Psoas muscle (tissue), 7 donors: ENCODE measurements at regions not wholly inside any gene's neighbourhood (a gene's known extent, or its start where the extent isn't known, plus 50 kb on each side); places are given as distances from the start of the nearest gene placed in this dataset.
"Not testable (repeated sequence)": the region's sequence is repeated elsewhere in the genome, so short reads cannot be mapped to it uniquely, and the experiment has no call there.

ENCODE experiments used
- ATAC-seq, 4 donors: fragments of 200-7000 bp; cut with Tn5 transposase; one replicate each; pipeline ENCODE4 v1.9.1; 2020; ENCODE audit warnings: moderate library complexity in 3 of 4, mild to moderate bottlenecking in 2 of 4
- DNase-seq, 2 donors: peaks; one replicate each; pipeline ENCODE4 v3.0.0-alpha.2; 2020
- H3K27ac ChIP-seq: fragments of 200-600 bp; one replicate; pipeline ENCODE4 v1.8.0; 2022
- H3K27me3 ChIP-seq, 3 donors: fragments of 200-600 bp in 1 of 3; one replicate each; pipeline versions ENCODE4 v1.6.1 to v1.8.0; 2013 to 2022; ENCODE audit warnings: low read length in 2 of 3, mild to moderate bottlenecking in 2 of 3, moderate library complexity in 1 of 3; ENCODE audit not compliant: insufficient read depth in 3 of 3
- H3K36me3 ChIP-seq, 2 donors: fragments of 200-600 bp in 1 of 2; one replicate each; pipeline versions ENCODE4 v1.6.1 to v1.8.0; 2013 to 2022; ENCODE audit warnings: low read depth in 1 of 2, mild to moderate bottlenecking in 1 of 2, moderate library complexity in 1 of 2; ENCODE audit not compliant: insufficient read depth in 1 of 2
- H3K4me1 ChIP-seq: fragments of 200-600 bp; one replicate; pipeline ENCODE4 v1.8.0; 2022
- H3K4me3 ChIP-seq: fragments of 200-600 bp; one replicate; pipeline ENCODE4 v1.8.0; 2022; ENCODE audit warnings: mild to moderate bottlenecking
- H3K9me3 ChIP-seq: fragments of 200-600 bp; one replicate; pipeline ENCODE4 v1.8.0; 2022
- WGBS, 3 donors: extraction: QIAGEN DNeasy Blood & Tissue Kit; methylation state at CpG; one replicate each; pipeline versions ENCODE4 v1.1.6 to v1.1.7; 2013; 5-methylcytosine and 5-hydroxymethylcytosine counted together
- intact Hi-C, 2 donors: fragments of 100-400 bp; cut with DNase I; formaldehyde crosslinking; loops; one replicate each; pipeline versions ENCODE4 v1.11.0 to v1.14.2; 2022
- TF ChIP-seq, protein P1 (sequence below): fragments of 200-600 bp; IDR thresholded peaks from one replicate; pipeline ENCODE4 v1.8.0; 2022; ENCODE audit warnings: antibody characterized with exemption
- donor health status: healthy with polysubstance abuse.
- donor health status: DM: no; HTN: no; CAD: no; lungs with moderate emphysema.
- donor health status: Bipolar disorder and iron deficiency.
- donor health status: healthy.
- donor health status: DM: yes; HTN: yes; CAD: no.
- donor health status: DM: no; HTN: no; CAD: no.
- donor health status: DM: yes; HTN: yes; CAD: no.

DNA sequence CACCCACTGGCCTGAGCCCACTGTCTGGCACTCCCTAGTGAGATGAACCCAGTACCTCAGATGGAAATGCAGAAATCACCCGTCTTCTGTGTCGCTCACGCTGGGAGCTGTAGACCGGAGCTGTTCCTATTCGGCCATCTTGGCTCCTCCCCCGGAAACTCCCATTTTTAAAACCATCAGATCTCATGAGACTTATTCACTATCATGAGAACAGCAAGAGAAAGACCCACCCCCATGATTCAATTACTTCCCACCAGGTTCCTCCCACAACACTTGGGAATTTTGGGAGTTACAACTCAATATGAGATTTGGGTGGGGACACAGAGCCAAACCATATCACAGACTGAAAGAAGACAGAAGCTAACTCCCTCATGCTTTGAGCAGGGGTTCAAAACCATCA lies 134.5 kb downstream of the SLC39A8 start:
- 83 to 100% (median 94%) methylated on average over 3 to 6 of the region's 6 CpGs for WGBS, 3 donors
- H3K4me3 ChIP-seq, intact Hi-C loops, ATAC-seq, H3K9me3 ChIP-seq, H3K4me1 ChIP-seq, H3K27me3 ChIP-seq, DNase-seq, H3K27ac ChIP-seq, H3K36me3 ChIP-seq: not testable (repeated sequence)

GRCh38 chr4:102204634-102205033 lies 140.6 kb downstream of the SLC39A8 start:
- H3K36me3 ChIP-seq, H3K4me1 ChIP-seq, ATAC-seq, intact Hi-C loops, DNase-seq, H3K9me3 ChIP-seq, H3K27me3 ChIP-seq, H3K27ac ChIP-seq, H3K4me3 ChIP-seq: not testable (repeated sequence)
- WGBS, 3 donors, result 78 to 88% (median 79%) methylated on average over 3 of the region's 3 CpGs

GRCh38 chr4:102196221-102196620 lies 149.1 kb downstream of the SLC39A8 start:
- no peaks in the 10 kb centered on the region for H3K36me3 ChIP-seq
- peaks cover 0 to 2% (median 0%) of the 10 kb centered on the region in 3 donors for H3K27me3 ChIP-seq
- WGBS, 3 donors, result 37 to 45% (median 40%) methylated on average over 3 of the region's 3 CpGs
- H3K9me3 ChIP-seq, result no peaks in the 10 kb centered on the region
- TF ChIP-seq, protein P1, sequence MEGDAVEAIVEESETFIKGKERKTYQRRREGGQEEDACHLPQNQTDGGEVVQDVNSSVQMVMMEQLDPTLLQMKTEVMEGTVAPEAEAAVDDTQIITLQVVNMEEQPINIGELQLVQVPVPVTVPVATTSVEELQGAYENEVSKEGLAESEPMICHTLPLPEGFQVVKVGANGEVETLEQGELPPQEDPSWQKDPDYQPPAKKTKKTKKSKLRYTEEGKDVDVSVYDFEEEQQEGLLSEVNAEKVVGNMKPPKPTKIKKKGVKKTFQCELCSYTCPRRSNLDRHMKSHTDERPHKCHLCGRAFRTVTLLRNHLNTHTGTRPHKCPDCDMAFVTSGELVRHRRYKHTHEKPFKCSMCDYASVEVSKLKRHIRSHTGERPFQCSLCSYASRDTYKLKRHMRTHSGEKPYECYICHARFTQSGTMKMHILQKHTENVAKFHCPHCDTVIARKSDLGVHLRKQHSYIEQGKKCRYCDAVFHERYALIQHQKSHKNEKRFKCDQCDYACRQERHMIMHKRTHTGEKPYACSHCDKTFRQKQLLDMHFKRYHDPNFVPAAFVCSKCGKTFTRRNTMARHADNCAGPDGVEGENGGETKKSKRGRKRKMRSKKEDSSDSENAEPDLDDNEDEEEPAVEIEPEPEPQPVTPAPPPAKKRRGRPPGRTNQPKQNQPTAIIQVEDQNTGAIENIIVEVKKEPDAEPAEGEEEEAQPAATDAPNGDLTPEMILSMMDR, result no peak
- no peak overlapping the region for H3K4me3 ChIP-seq
- DNase-seq (no peak), ATAC-seq (no peak)
- H3K27ac ChIP-seq, result no peak overlapping the region
- H3K4me1 ChIP-seq, result no peaks in the 10 kb centered on the region
- intact Hi-C loops, result no loop called here

- no peaks in the 10 kb centered on the region for H3K4me1 ChIP-seq
- TF ChIP-seq, protein P1, result no peak
- 88 to 97% (median 93%) methylated on average over 1 of the region's 1 CpG for WGBS, 3 donors
- no peak overlapping the region for H3K4me3 ChIP-seq
- H3K27me3 ChIP-seq, result peaks cover 0 to 2% (median 0%) of the 10 kb centered on the region in 3 donors
- no peak overlapping the region for H3K27ac ChIP-seq
- ATAC-seq (no peak), DNase-seq (no peak)
- no peaks in the 10 kb centered on the region for H3K36me3 ChIP-seq
- intact Hi-C loops, result no loop called here
- no peaks in the 10 kb centered on the region for H3K9me3 ChIP-seq
These were observed 152.1 kb downstream of the SLC39A8 start for GRCh38 chr4:102193145-102193544.

DNA sequence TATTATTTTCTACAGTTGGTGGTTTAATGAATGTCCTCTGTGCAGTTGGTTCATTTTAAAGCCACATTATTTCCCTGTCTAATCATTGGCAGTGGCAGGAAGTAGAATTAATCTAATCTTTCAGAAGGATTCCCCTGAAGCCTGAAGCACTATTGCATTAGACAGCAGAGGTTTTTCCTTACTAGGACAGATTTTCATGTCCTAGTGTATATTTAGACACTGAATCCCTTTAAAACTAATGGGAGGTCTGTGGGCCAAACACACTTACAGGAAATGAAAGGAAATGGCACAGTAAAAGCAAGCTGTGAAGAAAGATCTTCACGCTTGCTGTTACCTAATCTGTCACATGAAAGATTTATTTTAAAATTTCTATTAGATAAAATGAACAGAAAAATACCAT lies 165.2 kb downstream of the SLC39A8 start:
- 36 to 64% (median 54%) methylated on average over 1 of the region's 1 CpG for WGBS, 3 donors
- Histone ChIP-seq H3K4me3 (no peak overlapping the region), H3K27me3 (no peaks in the 10 kb centered on the region), H3K36me3 (no peaks in the 10 kb centered on the region), H3K9me3 (no peaks in the 10 kb centered on the region), H3K27ac (no peak overlapping the region), H3K4me1 (no peaks in the 10 kb centered on the region)
- intact Hi-C loops, result no loop called here
- no peak for DNase-seq
- TF ChIP-seq, protein P1, result no peak
- no peak for ATAC-seq

GRCh38 chr4:102174719-102175189 lies 170.5 kb downstream of the SLC39A8 start:
- no peak overlapping the region for H3K27ac ChIP-seq
- intact Hi-C loops, result no loop called here
- TF ChIP-seq, protein P1, result no peak
- no peaks in the 10 kb centered on the region for H3K36me3 ChIP-seq
- 67 to 79% (median 77%) methylated on average over 2 of the region's 2 CpGs for WGBS, 3 donors
- DNase-seq (no peak), ATAC-seq (no peak)
- H3K27me3 ChIP-seq, result no peaks in the 10 kb centered on the region
- no peaks in the 10 kb centered on the region for H3K4me1 ChIP-seq
- H3K9me3 ChIP-seq, result no peaks in the 10 kb centered on the region
- H3K4me3 ChIP-seq, result no peak overlapping the region
